K562 (cell line): ENCODE measurements at regions not wholly inside any gene's neighbourhood (a gene's known extent, or its start where the extent isn't known, plus 50 kb on each side); places are given as distances from the start of the nearest gene placed in this dataset.
A peak's percentile ranks its signal among the peaks of the same experiment; 100 is the strongest.

Experiments
- CBX5 ChIP-seq: IDR thresholded peaks from 2 replicates; pipeline ENCODE4 v1.6.1; 2014; ENCODE audit warnings: low read depth, borderline replicate concordance
- CHD1 ChIP-seq: fragments of 200-600 bp; sonication (generic); IDR thresholded peaks from one replicate; pipeline ENCODE4 v1.6.1; 2012; ENCODE audit warnings: mild to moderate bottlenecking, moderate library complexity, low read length, inconsistent platforms
- E2F3 ChIP-seq: fragments of 250-450 bp; sonication (Bioruptor Pico); IDR thresholded peaks from 2 replicates; pipeline ENCODE4 v1.4.0; 2020; ENCODE audit warnings: mild to moderate bottlenecking
- GATA2 ChIP-seq: sonication (generic); formaldehyde crosslinking; IDR thresholded peaks from 2 replicates; pipeline ENCODE4 v1.4.0; 2020; ENCODE audit warnings: mild to moderate bottlenecking, missing genetic modification reagents
- NCOA1 ChIP-seq: fragments of 450-650 bp; IDR thresholded peaks from 2 replicates; pipeline ENCODE4 v1.6.1; 2016; ENCODE audit warnings: low read depth
- POLR2A ChIP-seq: fragments of 450-650 bp; conservative IDR thresholded peaks from 2 replicates; pipeline ENCODE4 v1.6.1; 2016
- SREBF1 ChIP-seq: fragments of 150-350 bp; IDR thresholded peaks from 2 replicates; pipeline ENCODE4 v1.6.1; 2014; ENCODE audit warnings: antibody characterized with exemption, low read depth, low read length, borderline replicate concordance
- SRSF3 ChIP-seq: fragments of 200-400 bp; formaldehyde crosslinking; IDR thresholded peaks from 2 replicates; pipeline ENCODE4 v1.6.1; 2016; ENCODE audit warnings: mild to moderate bottlenecking, low read length, moderate library complexity; ENCODE audit not compliant: insufficient read depth
- TCF3 ChIP-seq: sonication (generic); formaldehyde crosslinking; IDR thresholded peaks from 2 replicates; pipeline ENCODE4 v1.4.0; 2020; ENCODE audit warnings: mild to moderate bottlenecking, missing genetic modification reagents
- TCF7 ChIP-seq: sonication (generic); IDR thresholded peaks from 2 replicates; pipeline ENCODE4 v1.6.1; 2016; ENCODE audit warnings: antibody characterized with exemption, borderline replicate concordance
- ZNF384 ChIP-seq: IDR thresholded peaks from 2 replicates; pipeline ENCODE4 v1.6.1; 2012; ENCODE audit warnings: low read depth, low read length, improper control_type of control experiment
- ZNF717 ChIP-seq: fragments of 250-450 bp; sonication (Bioruptor Pico); IDR thresholded peaks from 2 replicates; pipeline ENCODE4 v1.5.0; 2021
- TF ChIP-seq, protein P1 (sequence below): sonication (generic); formaldehyde crosslinking; IDR thresholded peaks from 2 replicates; pipeline ENCODE4 v1.8.0; 2023; ENCODE audit warnings: mild to moderate bottlenecking, missing genetic modification reagents
- TF ChIP-seq, protein P2 (sequence below): sonication (generic); formaldehyde crosslinking; IDR thresholded peaks from 2 replicates; pipeline ENCODE4 v1.8.1; 2023; ENCODE audit warnings: mild to moderate bottlenecking, missing genetic modification reagents

DNA sequence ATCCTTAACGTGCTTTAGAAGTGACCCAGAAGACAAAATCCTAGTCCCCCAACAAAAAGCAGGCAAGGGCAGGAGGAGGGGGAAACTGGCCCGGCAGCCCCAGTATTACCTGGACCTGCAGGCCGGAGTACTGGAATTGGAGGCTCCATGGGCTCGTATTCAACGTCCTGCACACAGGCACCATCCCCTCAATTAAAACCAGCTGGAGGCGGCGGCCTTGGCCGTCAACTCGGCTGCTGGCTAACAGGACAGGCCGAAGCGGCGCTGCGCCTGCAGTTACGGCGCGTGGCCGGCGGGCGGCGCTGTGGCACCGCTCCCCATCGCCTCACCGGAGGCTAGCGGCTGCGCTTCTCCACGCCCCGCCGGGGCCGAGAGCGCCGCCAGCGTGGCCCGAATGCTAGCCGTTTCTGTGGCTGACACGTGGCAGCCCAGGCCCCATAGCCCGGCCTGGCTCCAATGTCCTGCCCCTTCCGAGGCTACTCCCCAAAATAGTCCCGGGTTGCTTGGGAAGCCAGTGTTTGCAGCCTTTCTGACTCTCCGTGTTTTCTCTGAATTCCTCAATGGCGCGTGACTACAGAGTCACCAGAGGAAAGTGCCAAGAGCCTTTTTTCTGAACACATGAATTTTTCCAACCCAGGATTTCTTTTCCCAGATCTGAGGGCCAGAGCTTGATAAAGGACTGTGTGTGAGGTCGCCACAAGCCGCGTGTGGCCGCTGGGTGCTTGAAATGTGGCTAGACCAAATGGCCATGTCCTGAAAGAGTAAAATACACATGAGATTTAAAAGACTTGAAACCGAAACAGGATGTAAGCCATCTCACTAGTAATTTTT lies 82.5 kb downstream of the HHIPL2 start (continued):
- TF ChIP-seq, protein P1, sequence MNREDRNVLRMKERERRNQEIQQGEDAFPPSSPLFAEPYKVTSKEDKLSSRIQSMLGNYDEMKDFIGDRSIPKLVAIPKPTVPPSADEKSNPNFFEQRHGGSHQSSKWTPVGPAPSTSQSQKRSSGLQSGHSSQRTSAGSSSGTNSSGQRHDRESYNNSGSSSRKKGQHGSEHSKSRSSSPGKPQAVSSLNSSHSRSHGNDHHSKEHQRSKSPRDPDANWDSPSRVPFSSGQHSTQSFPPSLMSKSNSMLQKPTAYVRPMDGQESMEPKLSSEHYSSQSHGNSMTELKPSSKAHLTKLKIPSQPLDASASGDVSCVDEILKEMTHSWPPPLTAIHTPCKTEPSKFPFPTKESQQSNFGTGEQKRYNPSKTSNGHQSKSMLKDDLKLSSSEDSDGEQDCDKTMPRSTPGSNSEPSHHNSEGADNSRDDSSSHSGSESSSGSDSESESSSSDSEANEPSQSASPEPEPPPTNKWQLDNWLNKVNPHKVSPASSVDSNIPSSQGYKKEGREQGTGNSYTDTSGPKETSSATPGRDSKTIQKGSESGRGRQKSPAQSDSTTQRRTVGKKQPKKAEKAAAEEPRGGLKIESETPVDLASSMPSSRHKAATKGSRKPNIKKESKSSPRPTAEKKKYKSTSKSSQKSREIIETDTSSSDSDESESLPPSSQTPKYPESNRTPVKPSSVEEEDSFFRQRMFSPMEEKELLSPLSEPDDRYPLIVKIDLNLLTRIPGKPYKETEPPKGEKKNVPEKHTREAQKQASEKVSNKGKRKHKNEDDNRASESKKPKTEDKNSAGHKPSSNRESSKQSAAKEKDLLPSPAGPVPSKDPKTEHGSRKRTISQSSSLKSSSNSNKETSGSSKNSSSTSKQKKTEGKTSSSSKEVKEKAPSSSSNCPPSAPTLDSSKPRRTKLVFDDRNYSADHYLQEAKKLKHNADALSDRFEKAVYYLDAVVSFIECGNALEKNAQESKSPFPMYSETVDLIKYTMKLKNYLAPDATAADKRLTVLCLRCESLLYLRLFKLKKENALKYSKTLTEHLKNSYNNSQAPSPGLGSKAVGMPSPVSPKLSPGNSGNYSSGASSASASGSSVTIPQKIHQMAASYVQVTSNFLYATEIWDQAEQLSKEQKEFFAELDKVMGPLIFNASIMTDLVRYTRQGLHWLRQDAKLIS (CRISPR knock-in tag) = peak; percentile 92
- TF ChIP-seq NCOA1 (no peak; the same call in 1 of the 2 replicates), GATA2 (CRISPR knock-in tag) (0 out of 2 replicates have a peak, but pooled peaks have one; percentile 27), E2F3 (0 out of 2 replicates have a peak, but pooled peaks have one; percentile 16), TCF7 (0 out of 2 replicates have a peak, but pooled peaks have one; percentile 30), SRSF3 (no peak), TCF3 (CRISPR knock-in tag) (0 out of 2 replicates have a peak, but pooled peaks have one; percentile 20), SREBF1 (no peak), CHD1 (no peak), CBX5 (peak; percentile 71; the same call in 1 of the 2 replicates), POLR2A (peak; percentile 80), ZNF717 (no peak), ZNF384 (peak; percentile 61)
- TF ChIP-seq, protein P2, sequence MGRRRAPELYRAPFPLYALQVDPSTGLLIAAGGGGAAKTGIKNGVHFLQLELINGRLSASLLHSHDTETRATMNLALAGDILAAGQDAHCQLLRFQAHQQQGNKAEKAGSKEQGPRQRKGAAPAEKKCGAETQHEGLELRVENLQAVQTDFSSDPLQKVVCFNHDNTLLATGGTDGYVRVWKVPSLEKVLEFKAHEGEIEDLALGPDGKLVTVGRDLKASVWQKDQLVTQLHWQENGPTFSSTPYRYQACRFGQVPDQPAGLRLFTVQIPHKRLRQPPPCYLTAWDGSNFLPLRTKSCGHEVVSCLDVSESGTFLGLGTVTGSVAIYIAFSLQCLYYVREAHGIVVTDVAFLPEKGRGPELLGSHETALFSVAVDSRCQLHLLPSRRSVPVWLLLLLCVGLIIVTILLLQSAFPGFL (CRISPR knock-in tag) = peak; percentile 94; the same call in 1 of the 2 replicates
